Keratinocyte (primary cell): ENCODE measurements at regions not wholly inside any gene's neighbourhood (a gene's known extent, or its start where the extent isn't known, plus 50 kb on each side); places are given as distances from the start of the nearest gene placed in this dataset.

Experiments used
- EZH2 ChIP-seq: IDR thresholded peaks from one replicate; pipeline ENCODE4 v1.6.1; 2012; ENCODE audit warnings: inconsistent platforms, mild to moderate bottlenecking, low read length, moderate library complexity
- TF ChIP-seq, protein P1 (sequence below), 3 experiments: IDR thresholded peaks in 1 of 3; conservative IDR thresholded peaks in 1 of 3; optimal IDR thresholded peaks in 1 of 3; 2 replicates in 2 of 3; 3 replicates in 1 of 3; pipeline versions ENCODE3 to v1.5.1; 2011; ENCODE audit warnings: low read length in 3 of 3, mild to moderate bottlenecking in 3 of 3, moderate library complexity in 2 of 3, control low read depth in 1 of 3, inconsistent platforms in 1 of 3; ENCODE audit not compliant: insufficient read depth in 2 of 3; ENCODE audit errors: extremely low read depth in 1 of 3

DNA sequence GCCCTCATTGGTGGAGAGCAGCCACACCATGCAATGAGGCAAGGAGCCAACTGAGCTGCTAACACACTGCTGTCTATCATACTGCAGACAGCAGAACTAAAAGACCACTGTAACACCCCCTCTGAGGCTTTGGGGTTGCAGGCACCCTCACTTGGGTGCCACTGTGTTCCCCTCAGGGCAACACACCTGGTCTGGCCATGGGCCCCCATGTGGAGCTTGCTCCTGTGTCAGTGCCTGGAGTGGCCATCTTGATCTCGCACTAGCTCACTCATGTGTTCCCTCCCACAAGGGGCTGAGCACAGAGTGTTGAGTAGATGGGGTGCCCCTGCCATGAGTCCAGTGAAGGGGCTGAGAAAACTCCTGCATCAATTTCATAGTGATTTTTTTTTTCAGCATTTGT, 532.4 kb upstream of the FTMT start:
- TF ChIP-seq, protein P1, sequence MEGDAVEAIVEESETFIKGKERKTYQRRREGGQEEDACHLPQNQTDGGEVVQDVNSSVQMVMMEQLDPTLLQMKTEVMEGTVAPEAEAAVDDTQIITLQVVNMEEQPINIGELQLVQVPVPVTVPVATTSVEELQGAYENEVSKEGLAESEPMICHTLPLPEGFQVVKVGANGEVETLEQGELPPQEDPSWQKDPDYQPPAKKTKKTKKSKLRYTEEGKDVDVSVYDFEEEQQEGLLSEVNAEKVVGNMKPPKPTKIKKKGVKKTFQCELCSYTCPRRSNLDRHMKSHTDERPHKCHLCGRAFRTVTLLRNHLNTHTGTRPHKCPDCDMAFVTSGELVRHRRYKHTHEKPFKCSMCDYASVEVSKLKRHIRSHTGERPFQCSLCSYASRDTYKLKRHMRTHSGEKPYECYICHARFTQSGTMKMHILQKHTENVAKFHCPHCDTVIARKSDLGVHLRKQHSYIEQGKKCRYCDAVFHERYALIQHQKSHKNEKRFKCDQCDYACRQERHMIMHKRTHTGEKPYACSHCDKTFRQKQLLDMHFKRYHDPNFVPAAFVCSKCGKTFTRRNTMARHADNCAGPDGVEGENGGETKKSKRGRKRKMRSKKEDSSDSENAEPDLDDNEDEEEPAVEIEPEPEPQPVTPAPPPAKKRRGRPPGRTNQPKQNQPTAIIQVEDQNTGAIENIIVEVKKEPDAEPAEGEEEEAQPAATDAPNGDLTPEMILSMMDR (optimal IDR thresholded peaks at IDR 0.05 in 1 of 3, IDR thresholded peaks at IDR 0.05 in 1 of 3, conservative IDR thresholded peaks at IDR 0.05 in 1 of 3; ENCODE audit: extremely low read depth in 1 of 3, insufficient read depth in 2 of 3, low read length in 3 of 3): no peak
- no peak for TF ChIP-seq EZH2
